ENCODE measurements at regions not wholly inside any gene's neighbourhood (a gene's known extent, or its start where the extent isn't known, plus 50 kb on each side); places are given as distances from the start of the nearest gene placed in this dataset.
"Not testable (repeated sequence)": the region's sequence is repeated elsewhere in the genome, so short reads cannot be mapped to it uniquely, and the experiment has no call there.

GRCh38 chr10:22097696-22098095 lies 94.2 kb upstream of the DNAJC1 start:
- Histone ChIP-seq H3K4me1 (ENCODE audit: control insufficient read depth in 1 of 2, insufficient read depth in 2 of 2, low read length in 2 of 2) (no peaks in the 10 kb centered on the region), H4K20me1 (ENCODE audit: insufficient read depth) (no peaks in the 10 kb centered on the region), H3K4me3 (replicated peaks in 1 of 2; ENCODE audit: low read depth in 1 of 2, low read length in 2 of 2) (no peak overlapping the region), H3K9me2 (ENCODE audit: insufficient read depth) (no peaks in the 10 kb centered on the region; the same call in 1 of the 2 replicates), H3K9ac (ENCODE audit: low read length) (no peak overlapping the region), H2AFZ (ENCODE audit: low read depth, low read length, poor library complexity, severe bottlenecking) (no peak overlapping the region), H3K9me3 (ENCODE audit: control insufficient read depth in 1 of 2, insufficient read depth in 1 of 2, low read depth in 1 of 2, low read length in 2 of 2) (no peaks in the 10 kb centered on the region), H3K36me3 (ENCODE audit: control insufficient read depth in 1 of 2, insufficient read depth in 2 of 2, low read length in 2 of 2) (no peaks in the 10 kb centered on the region), H3K27ac (ENCODE audit: low read depth, low read length) (no peak overlapping the region), H3K79me2 (ENCODE audit: insufficient read depth, low read length) (no peaks in the 10 kb centered on the region), H3K27me3 (ENCODE audit: insufficient read depth, low read length) (no peaks in the 10 kb centered on the region), H3K4me2 (ENCODE audit: low read length) (no peak overlapping the region)
- no peak for DNase-seq (ENCODE audit: low read depth, low spot score)
- intact Hi-C loops (cut with micrococcal nuclease): no loop called here
- ChIA-PET CTCF (no interaction called here), RAD21 (ENCODE audit: low non-redundant PET in 1 of 2, low total read pairs in 2 of 2, uncharacterized antibody in 2 of 2, unreplicated experiment in 2 of 2) (no interaction called here), POLR2A (no interaction called here)
- TF ChIP-seq ZNF274 (IDR thresholded peaks at IDR 0.05; ENCODE audit: low read depth, low read length) (no peak), ZBTB33 (IDR thresholded peaks at IDR 0.05; ENCODE audit: extremely low read depth, insufficient replicate concordance, low read length) (no peak), ELF1 (IDR thresholded peaks at IDR 0.05; ENCODE audit: borderline replicate concordance, low read depth) (no peak), RAD21 (IDR thresholded peaks at IDR 0.05; ENCODE audit: low read depth) (no peak), FOSL1 (IDR thresholded peaks at IDR 0.05; ENCODE audit: low read depth) (no peak), CBX3 (IDR thresholded peaks at IDR 0.05; ENCODE audit: low read depth) (no peak), MAX (IDR thresholded peaks at IDR 0.05) (no peak), REST (IDR thresholded peaks at IDR 0.05; ENCODE audit: low read depth) (no peak), JUND (IDR thresholded peaks at IDR 0.05) (no peak), POLR2AphosphoS5 (IDR thresholded peaks at IDR 0.05; ENCODE audit: low read depth, low read length) (no peak), POLR2A (IDR thresholded peaks at IDR 0.05; ENCODE audit: borderline replicate concordance, extremely low read depth, insufficient read depth, insufficient read length) (no peak), ZFX (IDR thresholded peaks at IDR 0.05) (no peak), SIN3A (IDR thresholded peaks at IDR 0.05; ENCODE audit: low read depth) (no peak)
- no TSS peak for BruUV-seq (replicated peaks)
- no peak for ATAC-seq

GRCh38 chr10:22091260-22091659 lies 87.7 kb upstream of the DNAJC1 start:
- H3K4me2 ChIP-seq (ENCODE audit: low read length); RAD21 ChIA-PET (ENCODE audit: low non-redundant PET in 1 of 2, low total read pairs in 2 of 2, uncharacterized antibody in 2 of 2, unreplicated experiment in 2 of 2); H2AFZ ChIP-seq (ENCODE audit: low read depth, low read length, poor library complexity, severe bottlenecking); BruUV-seq (replicated peaks); H3K4me3 ChIP-seq (replicated peaks in 1 of 2; ENCODE audit: low read depth in 1 of 2, low read length in 2 of 2); H3K9ac ChIP-seq (ENCODE audit: low read length); ATAC-seq; intact Hi-C loops (cut with micrococcal nuclease); H3K36me3 ChIP-seq (ENCODE audit: control insufficient read depth in 1 of 2, insufficient read depth in 2 of 2, low read length in 2 of 2); H3K79me2 ChIP-seq (ENCODE audit: insufficient read depth, low read length); H4K20me1 ChIP-seq (ENCODE audit: insufficient read depth); H3K9me2 ChIP-seq (ENCODE audit: insufficient read depth); DNase-seq (ENCODE audit: low read depth, low spot score); H3K27me3 ChIP-seq (ENCODE audit: insufficient read depth, low read length); CTCF ChIA-PET; H3K27ac ChIP-seq (ENCODE audit: low read depth, low read length); POLR2A ChIA-PET; H3K9me3 ChIP-seq (ENCODE audit: control insufficient read depth in 1 of 2, insufficient read depth in 1 of 2, low read depth in 1 of 2, low read length in 2 of 2): not testable (repeated sequence)
- H3K4me1 ChIP-seq (ENCODE audit: control insufficient read depth in 1 of 2, insufficient read depth in 2 of 2, low read length in 2 of 2): peaks cover 5 to 14% of the 10 kb centered on the region in 2 experiments
